NCI-H2227 (cell line): ENCODE measurements at regions not wholly inside any gene's neighbourhood (a gene's known extent, or its start where the extent isn't known, plus 50 kb on each side); places are given as distances from the start of the nearest gene placed in this dataset.
"Not testable (repeated sequence)": the region's sequence is repeated elsewhere in the genome, so short reads cannot be mapped to it uniquely, and the experiment has no call there.

Experiments used
- DNase-seq: peaks from one replicate; lab custom pipeline; 2025; ENCODE audit not compliant: unreplicated experiment; lab: John Stamatoyannopoulos, UW

- DNase-seq = no peak
These were observed 339.8 kb downstream of the OMA1 start for GRCh38 chr1:58206749-58207148.

- DNase-seq = no peak
These were observed 342.2 kb downstream of the OMA1 start for GRCh38 chr1:58204284-58204683.

GRCh38 chr1:58201492-58202106 lies 344.9 kb downstream of the OMA1 start:
- DNase-seq = no peak

GRCh38 chr1:58200437-58200836 lies 346.1 kb downstream of the OMA1 start:
- no peak for DNase-seq

- DNase-seq = no peak
These were observed 348.7 kb downstream of the OMA1 start for GRCh38 chr1:58197811-58198210.

- DNase-seq = peak; percentile 42
These were observed 356.1 kb downstream of the OMA1 start for GRCh38 chr1:58190267-58190988.

- DNase-seq = no peak
These were observed 357.1 kb downstream of the OMA1 start for GRCh38 chr1:58189453-58189852.

GRCh38 chr1:58183286-58183685 lies 363.2 kb downstream of the OMA1 start:
- DNase-seq = no peak

- no peak for DNase-seq
These were observed 366.0 kb downstream of the OMA1 start for GRCh38 chr1:58180537-58180936.

GRCh38 chr1:58169160-58169559 lies 377.4 kb downstream of the OMA1 start:
- not testable (repeated sequence) for DNase-seq

GRCh38 chr1:58167131-58167530 lies 379.4 kb downstream of the OMA1 start:
- DNase-seq = not testable (repeated sequence)

- DNase-seq = no peak
These were observed 380.1 kb downstream of the OMA1 start for GRCh38 chr1:58166417-58166816.

- no peak for DNase-seq
These were observed 381.5 kb downstream of the OMA1 start for GRCh38 chr1:58165073-58165472.

GRCh38 chr1:58162952-58163550 lies 383.5 kb downstream of the OMA1 start:
- peak; percentile 78 for DNase-seq

- no peak for DNase-seq
These were observed 387.1 kb downstream of the OMA1 start for GRCh38 chr1:58159434-58159830.

GRCh38 chr1:58158506-58159433 lies 387.8 kb downstream of the OMA1 start:
- no peak for DNase-seq

- no peak for DNase-seq
These were observed 388.5 kb downstream of the OMA1 start for GRCh38 chr1:58158016-58158415.

- DNase-seq = no peak
These were observed 389.3 kb downstream of the OMA1 start for GRCh38 chr1:58157256-58157655.

- DNase-seq = no peak
These were observed 389.7 kb downstream of the OMA1 start for GRCh38 chr1:58156831-58157230.

GRCh38 chr1:58156124-58156468 lies 390.4 kb downstream of the OMA1 start:
- no peak for DNase-seq

GRCh38 chr1:58155418-58156123 lies 391.0 kb downstream of the OMA1 start:
- no peak for DNase-seq
